Hepatocyte (in vitro differentiated cells): ENCODE measurements at regions not wholly inside any gene's neighbourhood (a gene's known extent, or its start where the extent isn't known, plus 50 kb on each side); places are given as distances from the start of the nearest gene placed in this dataset.

ENCODE experiments used
- DNase-seq: peaks from one replicate; pipeline ENCODE4 v3.0.0-alpha.2; 2016; ENCODE audit warnings: low spot score
- H2AFZ ChIP-seq: fragments of 200-600 bp; sonication (generic); 2 replicates; pipeline ENCODE4 v1.6.0; 2016; ENCODE audit warnings: antibody characterized with exemption, mild to moderate bottlenecking
- H3K27ac ChIP-seq: fragments of 200-600 bp; sonication (generic); 2 replicates; pipeline ENCODE4 v1.5.1; 2016; ENCODE audit warnings: mild to moderate bottlenecking
- H3K27me3 ChIP-seq: fragments of 200-600 bp; sonication (generic); 2 replicates; pipeline ENCODE4 v1.6.1; 2016
- H3K36me3 ChIP-seq: fragments of 200-600 bp; sonication (generic); replicated peaks from 2 replicates; pipeline ENCODE4 v1.5.1; 2016; ENCODE audit warnings: low read depth; ENCODE audit not compliant: insufficient read depth
- H3K4me1 ChIP-seq: fragments of 200-600 bp; sonication (generic); 2 replicates; pipeline ENCODE4 v1.5.1; 2016; ENCODE audit warnings: mild to moderate bottlenecking, moderate library complexity; ENCODE audit not compliant: insufficient read depth
- H3K4me2 ChIP-seq: fragments of 200-600 bp; sonication (generic); 2 replicates; pipeline ENCODE4 v1.6.0; 2016
- H3K4me3 ChIP-seq: fragments of 200-600 bp; sonication (generic); 2 replicates; pipeline ENCODE4 v1.5.1; 2016; ENCODE audit warnings: mild to moderate bottlenecking
- H3K79me2 ChIP-seq: fragments of 200-600 bp; sonication (generic); 2 replicates; pipeline ENCODE4 v1.6.0; 2017; ENCODE audit warnings: mild to moderate bottlenecking
- H3K9me2 ChIP-seq: fragments of 200-600 bp; sonication (generic); replicated peaks from 2 replicates; pipeline ENCODE4 v1.6.0; 2017; ENCODE audit warnings: mild to moderate bottlenecking; ENCODE audit not compliant: insufficient read depth
- H3K9me3 ChIP-seq: fragments of 200-600 bp; sonication (generic); 2 replicates; pipeline ENCODE4 v1.5.1; 2016; ENCODE audit warnings: low read depth, mild to moderate bottlenecking
- H4K20me1 ChIP-seq: fragments of 200-600 bp; sonication (generic); 2 replicates; pipeline ENCODE4 v1.6.0; 2016; ENCODE audit warnings: mild to moderate bottlenecking; ENCODE audit not compliant: insufficient read depth, poor library complexity, severe bottlenecking
- EZH2 ChIP-seq: fragments of 200-600 bp; sonication (generic); IDR thresholded peaks from 2 replicates; pipeline ENCODE4 v1.6.1; 2016; ENCODE audit warnings: antibody characterized with exemption, mild to moderate bottlenecking, borderline replicate concordance
- EZH2phosphoT487 ChIP-seq: fragments of 200-600 bp; sonication (generic); IDR thresholded peaks from one replicate; pipeline ENCODE4 v1.6.1; 2018; ENCODE audit warnings: antibody characterized with exemption, mild to moderate bottlenecking, low read depth, moderate library complexity; ENCODE audit not compliant: unreplicated experiment, severe bottlenecking
- WGBS: methylation state at CpG from one replicate; pipeline ENCODE4 v1.1.6; 2016; ENCODE audit warnings: low lambda C conversion rate; ENCODE audit errors: missing lambda C conversion rate; 5-methylcytosine and 5-hydroxymethylcytosine counted together
- TF ChIP-seq, protein P1 (sequence below): fragments of 200-600 bp; sonication (generic); IDR thresholded peaks from 2 replicates; pipeline ENCODE4 v1.5.1; 2016; ENCODE audit warnings: antibody characterized with exemption, mild to moderate bottlenecking; ENCODE audit not compliant: poor library complexity

DNA sequence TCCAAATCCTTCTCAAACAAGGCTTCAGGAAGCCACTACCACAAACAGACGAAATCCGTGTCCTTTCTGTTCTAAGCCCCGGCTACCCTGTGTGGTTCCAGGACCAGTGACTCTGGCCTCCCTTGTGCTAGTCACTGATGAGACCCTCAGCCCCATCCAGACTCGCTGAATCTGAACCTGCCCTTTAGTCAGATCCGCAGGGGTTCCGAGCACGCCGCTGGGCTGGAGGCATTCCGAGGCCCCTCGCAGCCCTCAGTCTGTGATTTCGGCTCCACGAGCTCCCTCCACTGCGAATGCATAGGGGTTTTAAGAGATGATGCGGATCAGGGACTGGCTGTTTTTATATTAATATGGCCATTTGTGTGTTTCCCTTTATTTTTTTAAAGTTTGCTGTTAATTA lies 292.7 kb downstream of the IRF8 start:
- Histone ChIP-seq H3K79me2 (peaks cover under 1% of the 10 kb centered on the region), H3K27ac (no peak overlapping the region), H2AFZ (no peak overlapping the region), H3K9me3 (no peaks in the 10 kb centered on the region), H3K4me1 (peaks cover 12% of the 10 kb centered on the region), H4K20me1 (no peaks in the 10 kb centered on the region), H3K36me3 (no peaks in the 10 kb centered on the region), H3K4me2 (no peak overlapping the region), H3K27me3 (peaks cover 15% of the 10 kb centered on the region), H3K4me3 (no peak overlapping the region), H3K9me2 (no peaks in the 10 kb centered on the region)
- TF ChIP-seq EZH2 (no peak), EZH2phosphoT487 (no peak)
- TF ChIP-seq, protein P1, sequence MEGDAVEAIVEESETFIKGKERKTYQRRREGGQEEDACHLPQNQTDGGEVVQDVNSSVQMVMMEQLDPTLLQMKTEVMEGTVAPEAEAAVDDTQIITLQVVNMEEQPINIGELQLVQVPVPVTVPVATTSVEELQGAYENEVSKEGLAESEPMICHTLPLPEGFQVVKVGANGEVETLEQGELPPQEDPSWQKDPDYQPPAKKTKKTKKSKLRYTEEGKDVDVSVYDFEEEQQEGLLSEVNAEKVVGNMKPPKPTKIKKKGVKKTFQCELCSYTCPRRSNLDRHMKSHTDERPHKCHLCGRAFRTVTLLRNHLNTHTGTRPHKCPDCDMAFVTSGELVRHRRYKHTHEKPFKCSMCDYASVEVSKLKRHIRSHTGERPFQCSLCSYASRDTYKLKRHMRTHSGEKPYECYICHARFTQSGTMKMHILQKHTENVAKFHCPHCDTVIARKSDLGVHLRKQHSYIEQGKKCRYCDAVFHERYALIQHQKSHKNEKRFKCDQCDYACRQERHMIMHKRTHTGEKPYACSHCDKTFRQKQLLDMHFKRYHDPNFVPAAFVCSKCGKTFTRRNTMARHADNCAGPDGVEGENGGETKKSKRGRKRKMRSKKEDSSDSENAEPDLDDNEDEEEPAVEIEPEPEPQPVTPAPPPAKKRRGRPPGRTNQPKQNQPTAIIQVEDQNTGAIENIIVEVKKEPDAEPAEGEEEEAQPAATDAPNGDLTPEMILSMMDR: no peak
- 84% methylated on average over 14 of the region's 14 CpGs for WGBS
- no peak for DNase-seq

DNA sequence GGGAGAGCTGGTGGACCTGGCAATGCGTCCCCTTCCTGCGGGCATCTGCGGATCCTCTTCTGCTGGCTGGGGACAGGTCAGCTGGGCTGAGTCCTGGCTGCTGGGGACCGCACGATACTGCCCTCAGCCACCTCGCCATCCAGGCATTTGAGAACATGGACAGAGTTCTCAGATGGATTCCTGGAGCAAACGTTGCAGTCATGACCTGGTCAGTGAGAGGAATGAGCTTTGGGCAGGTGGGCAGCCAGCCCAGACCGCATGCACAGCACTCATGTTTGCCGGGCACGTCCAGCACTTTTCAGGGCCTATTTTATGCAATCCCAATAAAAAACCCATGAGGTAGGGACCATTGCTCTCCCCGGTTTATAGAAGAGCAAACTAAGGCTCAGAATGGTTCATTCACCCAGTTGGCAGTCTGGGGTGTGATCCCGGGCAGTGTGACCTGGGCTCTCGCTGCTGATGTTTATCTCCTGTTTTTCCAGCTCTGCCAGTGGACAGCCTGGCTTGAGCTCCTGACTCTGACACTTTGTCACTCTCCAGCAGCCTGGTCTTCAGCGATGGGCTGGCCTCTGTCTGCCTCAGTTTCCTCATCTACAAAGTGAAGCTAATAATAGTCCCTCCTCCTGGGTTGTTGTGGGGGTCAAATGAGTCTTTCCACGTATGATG lies 294.7 kb downstream of the IRF8 start:
- Histone ChIP-seq H2AFZ (no peak overlapping the region), H3K36me3 (no peaks in the 10 kb centered on the region), H3K4me1 (peaks cover 12% of the 10 kb centered on the region), H3K79me2 (peaks cover 5% of the 10 kb centered on the region), H3K27ac (no peak overlapping the region), H4K20me1 (no peaks in the 10 kb centered on the region), H3K4me3 (no peak overlapping the region), H3K9me2 (no peaks in the 10 kb centered on the region), H3K27me3 (peaks cover 15% of the 10 kb centered on the region), H3K4me2 (no peak overlapping the region), H3K9me3 (no peaks in the 10 kb centered on the region)
- 92% methylated on average over 15 of the region's 15 CpGs for WGBS
- TF ChIP-seq EZH2phosphoT487 (no peak), EZH2 (no peak)
- TF ChIP-seq, protein P1: no peak
- DNase-seq: no peak

DNA sequence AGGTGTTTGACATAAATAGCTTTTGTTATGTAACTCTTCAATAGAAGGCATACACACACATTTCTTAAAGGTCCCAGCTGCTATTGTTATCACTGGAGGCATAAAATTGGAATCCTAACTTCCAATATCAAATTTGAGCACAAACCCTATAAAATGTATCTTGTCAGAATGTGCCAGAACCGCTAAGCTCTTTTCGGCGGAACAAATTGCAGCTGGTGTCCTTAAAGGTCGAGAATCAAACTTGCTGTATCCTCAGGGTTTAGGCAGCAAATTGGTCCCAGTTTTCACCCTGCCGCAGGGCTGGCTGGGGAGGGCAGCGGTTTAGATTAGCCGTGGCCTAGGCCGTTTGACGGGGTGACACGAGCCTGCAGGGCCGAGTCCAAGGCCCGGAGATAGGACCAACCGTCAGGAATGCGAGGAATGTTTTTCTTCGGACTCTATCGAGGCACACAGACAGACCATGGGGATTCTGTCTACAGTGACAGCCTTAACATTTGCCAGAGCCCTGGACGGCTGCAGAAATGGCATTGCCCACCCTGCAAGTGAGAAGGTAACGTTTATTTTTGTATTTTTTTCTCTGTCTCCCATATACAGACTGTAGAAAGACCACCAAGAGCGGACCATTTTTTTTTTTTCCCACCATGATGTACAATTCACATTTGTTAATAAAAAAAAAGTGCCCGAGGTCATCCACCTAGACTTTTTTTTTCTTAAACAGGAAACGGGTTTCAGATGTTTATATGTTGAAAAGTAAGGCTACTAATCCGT lies 297.1 kb downstream of the IRF8 start:
- 24% methylated on average over 22 of the region's 22 CpGs for WGBS
- TF ChIP-seq EZH2phosphoT487 (no peak), EZH2 (no peak)
- TF ChIP-seq, protein P1: no peak
- peak overlapping the region; percentile 79 for H3K27ac ChIP-seq
- H3K79me2 ChIP-seq: peaks cover 5% of the 10 kb centered on the region
- peaks cover 5% of the 10 kb centered on the region for H3K27me3 ChIP-seq
- DNase-seq: peak; percentile 30
- peaks cover 14% of the 10 kb centered on the region for H3K4me1 ChIP-seq
- no peak overlapping the region for H3K4me3 ChIP-seq
- H3K9me3 ChIP-seq: no peaks in the 10 kb centered on the region
- peak overlapping the region; percentile 66 for H3K4me2 ChIP-seq
- H4K20me1 ChIP-seq: no peaks in the 10 kb centered on the region
- H3K36me3 ChIP-seq: no peaks in the 10 kb centered on the region
- no peaks in the 10 kb centered on the region for H3K9me2 ChIP-seq
- H2AFZ ChIP-seq: no peak overlapping the region
